HuH-7 (cell line): ENCODE measurements at regions not wholly inside any gene's neighbourhood (a gene's known extent, or its start where the extent isn't known, plus 50 kb on each side); places are given as distances from the start of the nearest gene placed in this dataset.

Experiments
- DNase-seq: peaks from one replicate; pipeline ENCODE4 v3.0.0; 2011; ENCODE audit warnings: low spot score

DNA sequence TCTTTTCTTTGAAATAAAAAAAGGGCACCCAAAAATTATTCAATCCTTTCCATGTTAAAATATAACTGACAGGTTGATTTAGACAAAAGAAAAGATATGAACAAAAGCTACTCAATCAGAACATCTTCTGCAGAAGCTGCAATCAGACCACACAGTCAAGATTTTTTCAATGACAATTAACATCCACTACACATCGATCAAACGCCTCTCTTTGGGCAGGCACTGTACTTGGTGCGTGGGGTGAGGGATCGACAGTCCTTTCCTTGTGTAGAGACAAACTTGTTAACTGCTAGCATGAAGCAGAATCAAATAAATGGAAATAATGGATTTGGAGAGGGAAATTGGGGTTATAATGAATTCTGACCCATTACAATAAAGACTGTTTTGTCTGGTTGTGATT lies 71.2 kb upstream of the SESN3 start:
- no peak for DNase-seq

- DNase-seq = no peak
Measured at GRCh38 chr11:95301474-95301873, 70.5 kb upstream of the SESN3 start.

DNA sequence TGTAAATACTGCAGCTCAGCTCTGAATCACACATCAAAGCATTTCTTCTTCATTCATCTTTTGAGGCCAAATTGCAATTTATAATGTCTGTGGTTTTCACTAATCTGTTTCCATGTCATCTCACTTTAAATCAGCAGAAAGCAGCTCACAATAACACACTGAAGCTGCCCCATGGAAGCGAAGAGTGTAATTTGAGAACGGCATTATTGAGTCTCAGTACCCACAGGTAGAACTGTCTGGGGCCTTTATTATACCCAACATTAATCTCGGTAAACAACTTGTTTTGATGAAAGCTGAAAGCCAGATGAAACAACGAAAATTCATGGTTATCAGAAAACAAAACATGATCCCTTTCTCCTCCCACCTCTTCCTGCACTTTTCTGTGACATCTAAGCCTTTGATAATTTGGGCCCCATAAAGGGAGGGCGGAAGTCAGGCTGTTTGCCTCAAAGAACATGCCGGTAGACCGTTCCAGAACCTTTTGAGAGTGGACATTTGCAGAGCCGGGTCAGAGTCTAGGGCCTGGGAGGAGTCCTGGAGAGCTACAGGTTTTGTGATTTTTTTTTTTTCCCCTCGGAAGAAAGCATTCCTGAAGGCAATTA lies 68.2 kb upstream of the SESN3 start:
- DNase-seq = no peak

DNA sequence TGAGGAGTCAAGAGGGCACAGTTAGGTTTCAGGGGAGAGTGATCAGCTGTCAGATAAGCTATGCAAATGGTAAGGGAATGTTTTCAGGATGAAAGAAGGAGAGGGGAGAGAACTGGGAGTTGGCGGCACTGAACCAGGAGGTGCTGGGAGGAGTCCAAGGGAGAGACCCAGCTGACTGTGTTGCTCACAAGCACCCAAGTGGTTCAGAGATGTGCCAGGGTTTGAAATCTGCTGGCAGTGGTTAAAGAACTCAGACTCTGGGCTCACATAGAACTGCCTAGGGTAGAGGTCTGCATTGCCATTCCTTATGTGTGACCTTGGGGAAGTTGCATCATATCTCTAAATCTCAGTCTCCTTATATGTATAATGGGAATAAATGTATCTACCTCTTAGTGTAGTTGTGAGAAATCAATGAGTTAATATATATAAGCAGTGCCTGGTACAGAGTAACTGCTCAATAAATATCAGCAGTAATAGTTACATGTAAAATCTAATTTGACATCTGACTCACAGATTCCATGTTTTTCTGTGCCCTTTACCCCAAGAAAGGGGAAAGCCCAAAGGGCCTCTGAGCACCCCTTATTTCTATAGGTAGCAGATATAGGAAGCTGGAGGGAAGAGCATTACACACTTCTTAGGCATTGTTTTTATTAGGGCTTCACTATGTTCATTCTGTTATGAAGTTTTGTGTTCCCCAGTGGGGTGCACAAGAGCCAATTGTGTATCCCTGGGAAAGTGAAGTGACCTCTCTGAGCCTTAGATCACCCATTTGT lies 66.9 kb upstream of the SESN3 start:
- DNase-seq = no peak

DNA sequence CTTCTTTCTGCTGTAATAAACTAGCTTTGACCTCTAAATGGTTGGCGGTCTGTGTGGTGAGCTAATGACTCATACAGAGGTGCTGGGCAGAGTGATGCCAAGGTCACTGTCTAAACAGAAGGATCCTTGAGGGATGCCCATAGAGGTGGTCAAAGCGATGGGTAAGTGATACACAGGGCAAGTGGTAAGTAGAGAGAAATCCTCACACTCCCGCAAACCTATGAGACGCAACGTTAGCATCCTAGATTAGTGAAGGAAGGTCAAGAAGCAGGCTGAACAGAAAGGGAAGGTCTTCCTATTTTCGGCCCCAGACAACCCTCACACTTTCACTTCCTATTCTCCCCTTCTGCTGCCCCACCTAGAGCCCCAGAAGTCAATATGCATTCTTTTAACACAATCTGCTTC lies 65.6 kb upstream of the SESN3 start:
- DNase-seq = no peak

- DNase-seq = no peak
Measured at GRCh38 chr11:95296165-95296564, 65.2 kb upstream of the SESN3 start.

DNA sequence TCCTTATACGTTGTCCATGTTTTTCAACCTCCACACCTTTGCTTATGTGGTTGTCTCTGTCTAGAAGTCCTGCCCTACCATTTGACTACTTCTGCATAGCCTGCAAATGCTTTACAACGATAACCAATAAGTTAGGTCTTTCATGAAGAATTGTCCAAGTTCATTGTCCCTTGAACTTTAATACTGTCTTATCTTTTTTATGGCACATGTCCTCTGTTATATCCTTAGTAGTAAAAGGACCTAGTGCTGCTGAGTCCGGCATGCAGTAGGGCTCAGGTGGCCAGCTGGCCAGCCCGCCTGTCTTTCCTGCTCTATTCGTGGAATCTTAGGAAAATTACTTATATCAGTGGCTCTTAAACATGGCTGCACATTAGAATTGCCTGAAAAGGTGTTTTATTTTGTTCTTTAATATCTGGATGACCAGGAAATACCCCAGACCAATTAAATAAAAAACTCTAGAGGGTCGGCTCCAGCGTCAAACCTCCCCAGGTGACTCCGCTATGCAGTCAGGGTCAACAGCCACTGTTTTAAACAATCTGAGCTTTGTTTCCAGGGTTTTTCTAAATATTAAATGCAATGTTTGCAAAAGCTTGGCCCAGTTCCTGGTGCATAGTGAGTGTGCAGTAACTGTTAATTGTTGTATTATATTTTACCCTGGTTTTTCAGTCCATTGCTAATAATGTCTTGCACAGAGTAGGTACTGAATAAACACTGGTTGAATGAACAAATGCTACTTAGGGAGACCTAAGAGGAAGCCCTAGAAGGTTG lies 64.6 kb upstream of the SESN3 start:
- no peak for DNase-seq

DNA sequence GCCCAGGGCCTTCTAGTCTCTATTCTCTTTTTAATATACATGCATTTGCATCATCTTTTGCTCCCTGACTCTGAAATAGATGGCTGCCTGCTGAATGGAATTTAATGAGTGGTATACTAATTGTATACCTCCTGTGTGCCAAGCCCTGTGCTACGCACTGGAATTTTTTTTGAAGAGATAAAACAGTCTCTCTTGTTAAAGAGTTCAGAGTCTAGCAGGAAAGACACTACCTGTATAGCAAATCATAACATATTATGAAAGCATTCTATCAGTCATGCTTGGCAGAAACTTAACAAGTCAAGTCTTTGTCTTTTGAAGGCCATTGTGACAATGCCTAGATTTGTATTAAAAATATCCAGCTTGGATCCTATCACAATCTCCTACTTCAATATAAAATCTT lies 63.7 kb upstream of the SESN3 start:
- DNase-seq = no peak

- DNase-seq = no peak
Measured at GRCh38 chr11:95293116-95293515, 62.1 kb upstream of the SESN3 start.

DNA sequence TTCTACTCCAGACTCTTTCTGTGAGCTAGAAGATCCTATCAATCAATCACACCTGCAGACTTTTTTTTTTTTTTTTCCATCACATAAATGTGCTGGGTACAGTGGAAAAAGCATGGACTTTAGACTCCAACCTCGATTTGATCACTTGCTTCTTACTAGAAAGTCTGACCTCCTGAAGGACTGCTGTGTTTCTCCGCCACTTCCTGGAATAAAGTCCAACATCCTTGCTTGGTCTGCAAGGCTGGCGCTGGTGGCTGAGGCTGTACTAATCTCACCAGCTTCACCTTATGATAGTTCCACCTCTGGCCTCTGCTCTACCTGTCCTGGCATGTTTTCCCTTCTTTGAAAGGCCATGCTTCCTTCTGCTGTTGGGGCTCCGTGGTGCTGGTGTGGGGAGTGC lies 60.9 kb upstream of the SESN3 start:
- no peak for DNase-seq

DNA sequence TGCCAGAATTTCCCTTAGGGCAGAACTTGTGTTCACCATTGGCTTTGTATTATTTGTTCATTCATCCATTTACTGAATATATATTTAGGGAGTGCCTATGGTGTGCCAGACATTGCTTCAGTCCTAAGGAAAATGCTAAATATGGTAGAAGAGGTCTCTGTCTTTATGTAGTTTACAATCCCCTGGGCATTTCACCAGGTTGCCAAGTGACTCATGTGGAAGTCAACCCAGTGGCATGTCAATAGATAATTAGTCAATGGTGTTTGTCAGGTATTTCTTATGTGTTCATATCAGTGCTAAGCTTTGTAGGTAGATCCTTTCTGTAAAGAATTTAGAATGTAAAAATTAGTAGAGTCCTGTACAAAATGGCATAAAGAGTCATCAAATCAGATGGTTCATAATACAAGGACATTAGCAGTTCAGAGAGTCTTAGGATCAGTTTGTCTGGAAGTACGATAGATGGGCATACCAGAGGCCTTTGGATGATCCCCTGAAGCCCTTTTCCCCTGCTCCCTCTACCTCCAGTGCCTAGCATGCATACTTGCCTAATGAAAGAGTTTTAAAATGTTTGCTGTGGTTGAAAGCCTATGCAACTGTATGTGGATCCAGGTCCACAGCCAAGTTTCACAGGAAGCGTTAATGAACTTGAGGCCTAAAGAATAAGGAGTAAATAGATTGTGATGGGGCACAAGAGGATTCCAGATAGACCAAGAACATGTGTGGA lies 58.5 kb upstream of the SESN3 start:
- DNase-seq = no peak

- DNase-seq = no peak
Measured at GRCh38 chr11:95284057-95285052, 53.4 kb upstream of the SESN3 start.

- DNase-seq = no peak
Measured at GRCh38 chr11:95283650-95284049, 52.6 kb upstream of the SESN3 start.

GRCh38 chr11:95283146-95283545 lies 52.1 kb upstream of the SESN3 start:
- DNase-seq = no peak

DNA sequence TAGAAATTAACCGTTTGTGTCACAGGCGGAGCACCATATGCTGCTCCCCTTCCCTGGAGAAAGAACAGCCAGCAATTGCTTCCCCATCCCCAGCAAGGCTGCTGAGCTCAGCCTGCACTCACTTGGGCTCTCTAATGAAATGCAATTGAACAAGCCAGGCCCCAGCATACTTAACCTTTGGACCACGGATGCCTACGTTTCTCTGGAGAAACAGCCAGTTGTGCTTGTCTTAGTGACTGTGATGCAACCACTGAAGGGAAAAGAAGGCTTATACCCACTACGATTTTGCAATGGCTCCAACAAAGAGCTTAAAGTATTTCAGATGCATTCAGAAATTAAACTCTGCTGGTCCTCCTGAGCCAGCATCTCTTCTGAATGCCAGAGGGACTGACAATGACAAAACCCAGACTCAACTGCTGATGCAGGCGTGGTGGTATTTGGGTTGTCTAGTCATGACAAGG lies 51.3 kb upstream of the SESN3 start:
- DNase-seq = peak; percentile 63
